HFFc6 (cell line): ENCODE measurements at regions not wholly inside any gene's neighbourhood (a gene's known extent, or its start where the extent isn't known, plus 50 kb on each side); places are given as distances from the start of the nearest gene placed in this dataset.

Experiments
- DNase-seq: peaks from one replicate; pipeline ENCODE4 v3.0.0-alpha.2; 2018
- H3K27ac Mint-ChIP-seq: 2 replicates; pipeline ENCODE4 v1.8.0; 2020; ENCODE audit warnings: mild to moderate bottlenecking, mixed read lengths
- H3K27me3 Mint-ChIP-seq: 2 replicates; pipeline ENCODE4 v1.8.0; 2021; ENCODE audit warnings: mild to moderate bottlenecking, moderate library complexity, mixed read lengths; ENCODE audit not compliant: insufficient read depth
- H3K36me3 Mint-ChIP-seq: 2 replicates; pipeline ENCODE4 v1.8.0; 2021; ENCODE audit warnings: low read depth, mixed read lengths
- H3K4me1 Mint-ChIP-seq: 2 replicates; pipeline ENCODE4 v1.8.0; 2020; ENCODE audit warnings: low read depth, mixed read lengths
- H3K4me3 Mint-ChIP-seq: 2 replicates; pipeline ENCODE4 v1.8.0; 2020; ENCODE audit warnings: mild to moderate bottlenecking, moderate library complexity, mixed read lengths
- H3K9me3 Mint-ChIP-seq: 2 replicates; pipeline ENCODE4 v1.8.0; 2020; ENCODE audit warnings: mild to moderate bottlenecking, mixed read lengths
- CTCF ChIP-seq: fragments of 200-600 bp; sonication (generic); IDR thresholded peaks from 2 replicates; pipeline ENCODE4 v1.5.0; 2021; ENCODE audit warnings: antibody characterized with exemption, mild to moderate bottlenecking

- no peak for TF ChIP-seq CTCF
- no peak overlapping the region for H3K4me3 Mint-ChIP-seq
- H3K9me3 Mint-ChIP-seq: no peaks in the 10 kb centered on the region
- no peak for DNase-seq
- H3K4me1 Mint-ChIP-seq: peaks cover 13% of the 10 kb centered on the region; the same call in 1 of the 2 replicates
- peaks cover 1% of the 10 kb centered on the region for H3K27me3 Mint-ChIP-seq
- no peak overlapping the region for H3K27ac Mint-ChIP-seq
- H3K36me3 Mint-ChIP-seq: no peaks in the 10 kb centered on the region
Measured at GRCh38 chr12:105721051-105721825, 390.7 kb downstream of the C12orf75 start.

GRCh38 chr12:105721891-105722290 is 391.4 kb downstream of the C12orf75 start:
- no peaks in the 10 kb centered on the region for H3K36me3 Mint-ChIP-seq
- no peak overlapping the region for H3K4me3 Mint-ChIP-seq
- DNase-seq: no peak
- no peaks in the 10 kb centered on the region for H3K9me3 Mint-ChIP-seq
- peaks cover 13% of the 10 kb centered on the region; the same call in 1 of the 2 replicates for H3K4me1 Mint-ChIP-seq
- TF ChIP-seq CTCF: no peak
- H3K27ac Mint-ChIP-seq: no peak overlapping the region
- peaks cover 1% of the 10 kb centered on the region for H3K27me3 Mint-ChIP-seq

GRCh38 chr12:105723066-105723465 is 392.6 kb downstream of the C12orf75 start:
- no peak overlapping the region for H3K4me3 Mint-ChIP-seq
- H3K4me1 Mint-ChIP-seq: peaks cover 13% of the 10 kb centered on the region; the same call in 1 of the 2 replicates
- H3K9me3 Mint-ChIP-seq: no peaks in the 10 kb centered on the region
- no peak overlapping the region for H3K27ac Mint-ChIP-seq
- no peaks in the 10 kb centered on the region for H3K36me3 Mint-ChIP-seq
- H3K27me3 Mint-ChIP-seq: peaks cover 1% of the 10 kb centered on the region; the same call in 1 of the 2 replicates
- TF ChIP-seq CTCF: no peak
- no peak for DNase-seq

GRCh38 chr12:105723494-105723893 is 393.0 kb downstream of the C12orf75 start:
- Mint-ChIP-seq H3K27ac (no peak overlapping the region), H3K4me1 (peaks cover 13% of the 10 kb centered on the region; the same call in 1 of the 2 replicates), H3K9me3 (no peaks in the 10 kb centered on the region), H3K27me3 (peaks cover 1% of the 10 kb centered on the region), H3K36me3 (no peaks in the 10 kb centered on the region), H3K4me3 (no peak overlapping the region)
- TF ChIP-seq CTCF: no peak
- no peak for DNase-seq

- Mint-ChIP-seq H3K36me3 (no peaks in the 10 kb centered on the region), H3K4me1 (peaks cover 13% of the 10 kb centered on the region; the same call in 1 of the 2 replicates), H3K9me3 (no peaks in the 10 kb centered on the region), H3K27ac (no peak overlapping the region), H3K4me3 (no peak overlapping the region), H3K27me3 (peaks cover 1% of the 10 kb centered on the region)
- no peak for TF ChIP-seq CTCF
- DNase-seq: no peak
Measured at GRCh38 chr12:105724641-105725040, 394.1 kb downstream of the C12orf75 start.
